Mesothelial cell of epicardium (in vitro differentiated cells): ENCODE measurements at regions not wholly inside any gene's neighbourhood (a gene's known extent, or its start where the extent isn't known, plus 50 kb on each side); places are given as distances from the start of the nearest gene placed in this dataset.

Experiments used
- DNase-seq, 2 experiments: peaks; one replicate each; pipeline ENCODE4 v3.0.0; 2021; ENCODE audit warnings: low spot score in 2 of 2; ENCODE audit not compliant: unreplicated experiment in 2 of 2
- H3K27ac Mint-ChIP-seq: 2 replicates; pipeline ENCODE4 v1.8.0; 2021; ENCODE audit warnings: mixed read lengths
- H3K27me3 Mint-ChIP-seq: 2 replicates; pipeline ENCODE4 v1.8.0; 2021; ENCODE audit warnings: low read depth, mixed read lengths
- H3K36me3 Mint-ChIP-seq: 2 replicates; pipeline ENCODE4 v1.8.0; 2021; ENCODE audit warnings: mixed read lengths
- H3K4me1 Mint-ChIP-seq: 2 replicates; pipeline ENCODE4 v1.8.0; 2021; ENCODE audit warnings: mixed read lengths
- H3K4me3 Mint-ChIP-seq: 2 replicates; pipeline ENCODE4 v1.8.0; 2021; ENCODE audit warnings: mild to moderate bottlenecking, moderate library complexity, mixed read lengths
- H3K9me3 Mint-ChIP-seq: 2 replicates; pipeline ENCODE4 v1.8.0; 2021; ENCODE audit warnings: mixed read lengths
- CTCF ChIP-seq: fragments of 200-600 bp; sonication (generic); IDR thresholded peaks from one replicate; pipeline ENCODE4 v1.5.0; 2021; ENCODE audit warnings: antibody characterized with exemption; ENCODE audit not compliant: unreplicated experiment

DNA sequence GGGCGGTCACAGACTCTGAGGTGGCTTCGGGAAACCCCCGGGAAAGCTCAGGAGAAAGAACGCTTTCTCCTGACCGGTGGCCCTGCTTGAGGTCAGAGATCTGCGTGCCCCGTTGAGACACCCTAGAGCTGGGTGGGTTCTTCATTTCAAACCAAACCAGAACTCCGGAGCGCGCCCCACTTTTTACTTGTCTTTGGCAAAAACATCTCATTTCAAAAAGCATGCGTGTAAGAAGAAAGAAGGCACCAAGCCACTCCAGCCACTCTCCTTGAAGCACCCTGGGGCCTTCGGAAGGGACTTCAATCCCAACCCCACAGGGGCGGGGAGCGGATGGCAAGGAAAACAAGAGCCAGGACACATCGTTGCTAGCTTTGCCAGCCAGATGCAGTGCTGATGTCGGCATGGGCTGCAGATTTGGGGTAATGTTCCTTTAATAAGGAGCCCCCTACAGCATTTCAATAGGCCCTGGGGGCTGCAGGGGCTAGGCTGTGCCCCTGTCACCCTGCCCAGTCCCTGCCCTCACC lies 171.7 kb downstream of the ERCC6L2 start:
- H3K9me3 Mint-ChIP-seq: no peaks in the 10 kb centered on the region
- no peak for DNase-seq
- no peak overlapping the region for H3K4me3 Mint-ChIP-seq
- H3K27ac Mint-ChIP-seq: no peak overlapping the region
- no peaks in the 10 kb centered on the region for H3K36me3 Mint-ChIP-seq
- H3K4me1 Mint-ChIP-seq: peaks cover 16% of the 10 kb centered on the region
- H3K27me3 Mint-ChIP-seq: peaks cover 15% of the 10 kb centered on the region
- TF ChIP-seq CTCF: no peak

DNA sequence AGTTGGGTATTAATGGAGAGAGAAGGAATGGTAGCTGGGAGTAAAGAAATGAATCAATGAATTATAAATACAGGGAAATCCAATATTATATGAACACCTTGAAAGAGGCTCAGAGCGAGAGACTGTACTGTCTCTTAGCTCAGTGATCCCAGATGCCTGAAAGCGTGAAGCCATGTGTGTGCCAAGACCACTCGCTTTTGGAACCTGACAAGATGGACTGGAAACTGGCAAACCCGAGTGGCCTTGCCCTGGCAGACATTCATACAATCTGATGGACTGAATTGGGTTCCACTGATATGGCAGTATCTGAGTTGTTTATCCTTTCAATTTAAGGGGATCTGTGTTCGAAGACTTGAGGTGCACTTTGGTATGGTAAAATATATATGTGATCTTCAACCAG lies 170.3 kb downstream of the ERCC6L2 start:
- Mint-ChIP-seq H3K36me3 (no peaks in the 10 kb centered on the region), H3K9me3 (no peaks in the 10 kb centered on the region), H3K4me3 (no peak overlapping the region), H3K27ac (no peak overlapping the region), H3K4me1 (peaks cover 16% of the 10 kb centered on the region), H3K27me3 (peaks cover 15% of the 10 kb centered on the region)
- DNase-seq: no peak
- no peak for TF ChIP-seq CTCF

DNA sequence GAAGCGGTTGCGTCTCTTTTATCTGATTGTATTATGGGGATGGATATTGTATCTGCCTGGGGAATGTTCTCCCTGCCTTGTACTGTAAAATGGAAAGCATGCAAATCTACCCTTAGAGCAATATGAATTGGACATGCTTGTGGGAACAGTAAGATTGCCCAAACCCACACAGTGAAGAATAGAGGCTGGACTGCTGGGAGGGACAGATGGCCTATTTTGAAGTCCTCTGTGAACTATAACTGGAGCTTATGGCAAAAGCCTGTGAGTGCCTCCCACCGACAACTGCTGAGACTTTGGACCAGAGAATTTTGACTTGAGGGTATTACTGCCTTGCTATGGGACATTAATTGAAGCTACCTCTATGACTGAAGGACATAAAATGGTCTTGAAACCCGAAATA lies 168.9 kb downstream of the ERCC6L2 start:
- Mint-ChIP-seq H3K27me3 (peaks cover 13% of the 10 kb centered on the region), H3K36me3 (no peaks in the 10 kb centered on the region), H3K4me1 (peaks cover 16% of the 10 kb centered on the region), H3K4me3 (no peak overlapping the region), H3K9me3 (no peaks in the 10 kb centered on the region), H3K27ac (no peak overlapping the region)
- TF ChIP-seq CTCF: no peak
- no peak for DNase-seq

- H3K9me3 Mint-ChIP-seq: peaks cover 29% of the 10 kb centered on the region
- H3K27ac Mint-ChIP-seq: no peak overlapping the region
- peaks cover 4% of the 10 kb centered on the region for H3K27me3 Mint-ChIP-seq
- H3K4me3 Mint-ChIP-seq: no peak overlapping the region
- DNase-seq: no peak
- peaks cover 12% of the 10 kb centered on the region for H3K36me3 Mint-ChIP-seq
- no peaks in the 10 kb centered on the region for H3K4me1 Mint-ChIP-seq
- no peak for TF ChIP-seq CTCF
These were observed 165.3 kb downstream of the ERCC6L2 start for GRCh38 chr9:96040591-96041461.

GRCh38 chr9:96038914-96039313 lies 163.4 kb downstream of the ERCC6L2 start:
- DNase-seq: no peak
- Mint-ChIP-seq H3K4me3 (no peak overlapping the region), H3K27ac (no peak overlapping the region), H3K27me3 (peaks cover 5% of the 10 kb centered on the region), H3K4me1 (no peaks in the 10 kb centered on the region), H3K9me3 (peaks cover 34% of the 10 kb centered on the region), H3K36me3 (peaks cover 12% of the 10 kb centered on the region)
- no peak for TF ChIP-seq CTCF
